ENCODE measurements at regions not wholly inside any gene's neighbourhood (a gene's known extent, or its start where the extent isn't known, plus 50 kb on each side); places are given as distances from the start of the nearest gene placed in this dataset.

DNA sequence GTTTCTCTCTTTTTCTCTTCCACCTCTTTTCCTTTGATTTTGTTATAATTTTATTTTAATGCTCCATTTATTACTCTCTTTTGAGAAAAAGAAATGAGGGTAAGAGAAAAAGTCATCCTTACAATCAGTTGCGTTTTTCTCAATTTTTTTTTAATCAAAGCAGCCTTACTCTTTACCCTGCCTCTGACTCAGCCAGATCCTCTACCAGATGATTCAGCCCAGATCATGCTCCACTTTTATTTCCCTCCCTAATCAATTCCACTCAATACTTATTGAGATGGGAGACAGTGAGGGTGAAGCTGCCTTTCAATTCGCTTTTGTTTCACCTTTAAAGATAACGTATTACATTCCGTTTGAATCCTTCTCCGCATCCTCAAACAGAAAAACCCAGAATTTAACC, 337.9 kb downstream of the SATB2 start:
- no peak overlapping the region for H3K27ac ChIP-seq (ENCODE audit: low read depth in 1 of 3, low read length in 2 of 3)
- no peak for FAIRE-seq
- 93 to 95% (median 94%) methylated on average over 5 of the region's 5 CpGs for WGBS, 3 donors

DNA sequence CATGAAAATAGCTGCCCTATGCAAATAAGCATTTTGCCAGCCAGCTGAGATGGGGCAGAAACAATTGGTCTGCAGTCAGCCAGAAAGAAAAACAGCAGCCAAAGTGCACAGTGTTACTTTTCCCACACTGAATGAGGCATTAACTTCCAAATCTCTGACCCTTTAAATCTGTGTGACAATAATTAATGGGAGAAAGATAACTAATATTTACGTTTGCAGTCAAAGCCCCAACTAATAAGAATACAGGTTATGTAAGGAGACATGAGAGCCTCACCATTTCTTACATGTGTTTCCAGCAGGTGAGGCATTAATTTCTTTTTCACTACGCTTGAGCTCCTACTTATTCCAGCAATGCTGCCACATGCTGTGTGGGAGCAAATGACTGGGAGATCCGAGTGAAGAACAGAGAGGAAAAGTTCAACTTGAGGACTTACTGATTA, 339.0 kb downstream of the SATB2 start:
- no peak for DNase-seq
- 63 to 80% (median 66%) methylated on average over 3 of the region's 3 CpGs for WGBS, 3 donors
- FAIRE-seq, result no peak

More for the DNA sequence above, 337.9 kb downstream of the SATB2 start:
- DNase-seq, result no peak
- no peaks in the 10 kb centered on the region for H3K4me1 ChIP-seq (ENCODE audit: control insufficient read depth in 3 of 3, insufficient read depth in 2 of 3, low read depth in 1 of 3, low read length in 2 of 3)
- no peaks in the 10 kb centered on the region for H3K36me3 ChIP-seq (ENCODE audit: control insufficient read depth in 3 of 3, insufficient read depth in 2 of 3, low read depth in 1 of 3, low read length in 3 of 3)
- no peaks in the 10 kb centered on the region for H3K9me3 ChIP-seq (ENCODE audit: control insufficient read depth in 2 of 2, insufficient read depth in 1 of 2, low read depth in 1 of 2, low read length in 1 of 2)
- H3K27me3 ChIP-seq (ENCODE audit: control insufficient read depth in 3 of 3, insufficient read depth in 3 of 3, low read length in 3 of 3), result no peaks in the 10 kb centered on the region
- H3K4me3 ChIP-seq (ENCODE audit: low read depth in 1 of 3, low read length in 3 of 3), result no peak overlapping the region

DNA sequence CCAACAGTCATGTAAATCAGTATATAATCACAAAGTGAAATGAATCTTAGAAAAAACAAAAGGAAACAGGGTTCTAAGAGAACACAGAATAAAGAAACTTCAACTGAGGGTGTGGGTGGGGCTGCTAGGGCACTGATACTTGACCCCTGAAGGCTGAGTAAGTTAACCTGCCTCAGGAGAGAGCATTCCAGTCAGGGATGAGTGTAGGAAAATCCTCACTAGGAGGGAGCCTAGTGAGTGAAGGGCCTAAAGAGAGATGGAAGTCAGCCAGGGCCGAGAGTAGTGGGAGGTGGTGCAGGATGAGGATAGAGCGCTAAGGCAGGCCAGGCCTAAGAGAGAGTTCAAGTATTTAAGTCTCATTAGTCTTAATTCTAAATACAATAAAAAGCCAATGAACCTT, 342.6 kb downstream of the SATB2 start:
- Histone ChIP-seq H3K27me3 (ENCODE audit: control insufficient read depth in 3 of 3, insufficient read depth in 3 of 3, low read length in 3 of 3) (no peaks in the 10 kb centered on the region), H3K36me3 (ENCODE audit: control insufficient read depth in 3 of 3, insufficient read depth in 2 of 3, low read depth in 1 of 3, low read length in 3 of 3) (no peaks in the 10 kb centered on the region), H3K4me1 (ENCODE audit: control insufficient read depth in 3 of 3, insufficient read depth in 2 of 3, low read depth in 1 of 3, low read length in 2 of 3) (no peaks in the 10 kb centered on the region), H3K9me3 (ENCODE audit: control insufficient read depth in 2 of 2, insufficient read depth in 1 of 2, low read depth in 1 of 2, low read length in 1 of 2) (no peaks in the 10 kb centered on the region), H3K27ac (ENCODE audit: low read depth in 1 of 3, low read length in 2 of 3) (no peak overlapping the region), H3K4me3 (ENCODE audit: low read depth in 1 of 3, low read length in 3 of 3) (no peak overlapping the region)
- WGBS, 3 donors, result 81 to 88% (median 87%) methylated on average over 2 of the region's 2 CpGs
- DNase-seq (no peak), FAIRE-seq (no peak)

More for the DNA sequence above, 339.0 kb downstream of the SATB2 start:
- Histone ChIP-seq H3K27me3 (ENCODE audit: control insufficient read depth in 3 of 3, insufficient read depth in 3 of 3, low read length in 3 of 3) (no peaks in the 10 kb centered on the region), H3K4me1 (ENCODE audit: control insufficient read depth in 3 of 3, insufficient read depth in 2 of 3, low read depth in 1 of 3, low read length in 2 of 3) (no peaks in the 10 kb centered on the region), H3K4me3 (ENCODE audit: low read depth in 1 of 3, low read length in 3 of 3) (no peak overlapping the region), H3K27ac (ENCODE audit: low read depth in 1 of 3, low read length in 2 of 3) (no peak overlapping the region), H3K9me3 (ENCODE audit: control insufficient read depth in 2 of 2, insufficient read depth in 1 of 2, low read depth in 1 of 2, low read length in 1 of 2) (no peaks in the 10 kb centered on the region), H3K36me3 (ENCODE audit: control insufficient read depth in 3 of 3, insufficient read depth in 2 of 3, low read depth in 1 of 3, low read length in 3 of 3) (no peaks in the 10 kb centered on the region)

DNA sequence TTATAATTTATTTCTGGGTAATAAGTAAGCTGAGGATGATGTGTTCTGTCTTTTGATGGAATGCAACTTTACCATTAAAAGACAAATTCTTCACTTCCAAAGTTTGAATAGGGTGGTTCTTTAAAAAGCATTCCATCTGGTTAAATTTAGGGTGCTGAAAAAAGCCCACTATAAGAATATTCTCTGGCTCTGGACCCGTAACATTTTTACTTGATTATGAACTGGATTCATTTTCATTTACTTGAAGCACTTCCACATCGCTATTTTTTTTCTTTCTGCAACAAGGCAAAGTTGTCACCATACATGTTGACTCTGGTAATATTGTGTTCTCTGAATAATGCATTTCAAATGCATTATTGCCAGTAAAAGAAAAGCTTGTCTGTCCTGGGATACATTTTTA, 344.6 kb downstream of the SATB2 start:
- H3K36me3 ChIP-seq (ENCODE audit: control insufficient read depth in 3 of 3, insufficient read depth in 2 of 3, low read depth in 1 of 3, low read length in 3 of 3), result no peaks in the 10 kb centered on the region
- H3K4me3 ChIP-seq (ENCODE audit: low read depth in 1 of 3, low read length in 3 of 3), result no peak overlapping the region
- H3K27ac ChIP-seq (ENCODE audit: low read depth in 1 of 3, low read length in 2 of 3), result no peak overlapping the region
- FAIRE-seq (no peak), DNase-seq (no peak)
- 92 to 99% (median 95%) methylated on average over 2 of the region's 2 CpGs for WGBS, 3 donors
- H3K9me3 ChIP-seq (ENCODE audit: control insufficient read depth in 2 of 2, insufficient read depth in 1 of 2, low read depth in 1 of 2, low read length in 1 of 2), result no peaks in the 10 kb centered on the region
- H3K27me3 ChIP-seq (ENCODE audit: control insufficient read depth in 3 of 3, insufficient read depth in 3 of 3, low read length in 3 of 3), result no peaks in the 10 kb centered on the region
- no peaks in the 10 kb centered on the region for H3K4me1 ChIP-seq (ENCODE audit: control insufficient read depth in 3 of 3, insufficient read depth in 2 of 3, low read depth in 1 of 3, low read length in 2 of 3)

DNA sequence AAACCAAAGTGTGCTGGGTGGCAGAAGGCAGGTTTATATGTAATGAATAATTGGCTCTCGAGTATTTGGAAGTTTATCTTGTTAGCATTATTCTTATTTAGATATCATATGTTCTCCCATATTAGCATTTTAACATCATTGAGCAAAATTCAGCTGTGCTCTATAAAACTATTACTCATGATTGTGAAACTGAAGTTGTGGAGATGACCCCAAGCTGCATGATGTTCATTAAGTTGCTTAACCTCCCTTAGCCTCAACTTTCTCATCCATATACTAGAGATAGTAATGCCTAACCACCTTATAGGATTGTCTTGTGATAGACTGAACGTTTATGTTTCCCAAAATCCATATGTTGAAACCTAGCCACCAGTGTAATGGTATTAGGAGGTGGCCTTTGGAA, 346.3 kb downstream of the SATB2 start:
- Histone ChIP-seq H3K4me1 (ENCODE audit: control insufficient read depth in 3 of 3, insufficient read depth in 2 of 3, low read depth in 1 of 3, low read length in 2 of 3) (no peaks in the 10 kb centered on the region), H3K4me3 (ENCODE audit: low read depth in 1 of 3, low read length in 3 of 3) (no peak overlapping the region), H3K27ac (ENCODE audit: low read depth in 1 of 3, low read length in 2 of 3) (no peak overlapping the region), H3K9me3 (ENCODE audit: control insufficient read depth in 2 of 2, insufficient read depth in 1 of 2, low read depth in 1 of 2, low read length in 1 of 2) (no peaks in the 10 kb centered on the region), H3K36me3 (ENCODE audit: control insufficient read depth in 3 of 3, insufficient read depth in 2 of 3, low read depth in 1 of 3, low read length in 3 of 3) (no peaks in the 10 kb centered on the region), H3K27me3 (ENCODE audit: control insufficient read depth in 3 of 3, insufficient read depth in 3 of 3, low read length in 3 of 3) (no peaks in the 10 kb centered on the region)
- FAIRE-seq (no peak), DNase-seq (no peak)
- WGBS, 3 donors, result 69 to 72% (median 69%) methylated on average over 2 of the region's 2 CpGs

DNA sequence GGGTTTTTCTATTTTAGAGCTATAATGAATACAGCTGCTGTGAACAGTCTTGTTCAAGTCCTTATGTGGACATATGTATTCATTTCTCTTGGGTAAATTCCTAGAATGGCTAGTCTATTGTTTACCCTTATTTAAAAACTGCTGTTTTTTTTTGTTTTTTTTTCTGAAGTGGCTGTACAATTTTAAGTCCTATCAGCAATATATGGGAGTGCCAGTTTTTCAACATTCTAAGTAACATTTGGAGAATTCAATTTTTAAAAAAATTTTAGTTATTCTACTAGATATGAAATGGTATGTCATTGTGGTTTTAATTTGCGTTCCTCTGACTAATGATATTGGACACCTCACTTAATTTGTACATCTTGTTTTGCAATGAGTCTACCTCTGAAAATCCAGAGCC, 349.7 kb downstream of the SATB2 start:
- no peaks in the 10 kb centered on the region for H3K27me3 ChIP-seq (ENCODE audit: control insufficient read depth in 3 of 3, insufficient read depth in 3 of 3, low read length in 3 of 3)
- no peaks in the 10 kb centered on the region for H3K4me1 ChIP-seq (ENCODE audit: control insufficient read depth in 3 of 3, insufficient read depth in 2 of 3, low read depth in 1 of 3, low read length in 2 of 3)
- WGBS, 3 donors, result 88 to 91% (median 89%) methylated on average over 1 of the region's 1 CpG
- FAIRE-seq, result no peak
- no peaks in the 10 kb centered on the region for H3K9me3 ChIP-seq (ENCODE audit: control insufficient read depth in 2 of 2, insufficient read depth in 1 of 2, low read depth in 1 of 2, low read length in 1 of 2)
- H3K27ac ChIP-seq (ENCODE audit: low read depth in 1 of 3, low read length in 2 of 3), result no peak overlapping the region
- no peak for DNase-seq
- no peak overlapping the region for H3K4me3 ChIP-seq (ENCODE audit: low read depth in 1 of 3, low read length in 3 of 3)
- no peaks in the 10 kb centered on the region for H3K36me3 ChIP-seq (ENCODE audit: control insufficient read depth in 3 of 3, insufficient read depth in 2 of 3, low read depth in 1 of 3, low read length in 3 of 3)

DNA sequence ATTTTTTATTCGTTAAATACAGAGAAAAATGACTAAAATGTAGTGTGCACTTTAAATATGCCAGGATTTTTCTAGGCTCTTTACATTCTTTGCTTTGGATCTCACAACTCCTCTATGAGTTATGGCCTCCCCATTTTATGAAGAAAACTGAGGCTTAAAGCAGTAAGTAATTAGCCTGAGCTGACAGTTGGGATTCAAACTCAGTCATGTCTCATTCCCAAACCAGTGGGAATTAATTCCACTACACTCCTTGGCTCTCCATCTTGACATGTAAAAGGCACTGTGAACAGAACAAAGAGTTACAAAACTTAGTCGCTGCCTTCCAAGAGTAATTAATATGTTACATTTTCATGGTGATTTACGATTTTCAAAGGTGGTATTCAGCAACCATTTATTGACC, 351.9 kb downstream of the SATB2 start:
- Histone ChIP-seq H3K4me1 (ENCODE audit: control insufficient read depth in 3 of 3, insufficient read depth in 2 of 3, low read depth in 1 of 3, low read length in 2 of 3) (no peaks in the 10 kb centered on the region), H3K9me3 (ENCODE audit: control insufficient read depth in 2 of 2, insufficient read depth in 1 of 2, low read depth in 1 of 2, low read length in 1 of 2) (no peaks in the 10 kb centered on the region)
- FAIRE-seq, result no peak

DNA sequence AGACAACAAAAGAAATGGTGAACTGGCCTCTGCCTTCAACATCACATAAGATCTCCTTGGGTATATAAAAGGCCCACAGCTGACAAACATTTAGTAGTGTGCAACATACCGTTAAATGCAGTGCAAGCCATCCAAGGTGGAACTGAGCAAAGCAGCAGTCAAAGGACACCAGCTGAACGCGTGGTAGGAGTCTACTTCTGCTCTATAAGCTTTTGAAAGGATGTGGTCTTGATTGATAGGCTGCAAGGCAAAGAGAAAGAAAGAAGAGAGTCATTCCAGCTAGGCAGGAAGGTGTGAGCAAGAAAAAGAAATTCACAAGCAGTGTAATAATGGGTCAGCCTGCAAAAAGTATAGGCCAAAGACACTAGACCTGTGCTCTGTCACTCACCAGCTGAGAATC, 356.3 kb downstream of the SATB2 start:
- 89 to 95% (median 91%) methylated on average over 3 of the region's 3 CpGs for WGBS, 3 donors
- Histone ChIP-seq H3K27ac (ENCODE audit: low read depth in 1 of 3, low read length in 2 of 3) (no peak overlapping the region), H3K4me1 (ENCODE audit: control insufficient read depth in 3 of 3, insufficient read depth in 2 of 3, low read depth in 1 of 3, low read length in 2 of 3) (no peaks in the 10 kb centered on the region), H3K4me3 (ENCODE audit: low read depth in 1 of 3, low read length in 3 of 3) (no peak overlapping the region), H3K36me3 (ENCODE audit: control insufficient read depth in 3 of 3, insufficient read depth in 2 of 3, low read depth in 1 of 3, low read length in 3 of 3) (no peaks in the 10 kb centered on the region), H3K9me3 (ENCODE audit: control insufficient read depth in 2 of 2, insufficient read depth in 1 of 2, low read depth in 1 of 2, low read length in 1 of 2) (no peaks in the 10 kb centered on the region), H3K27me3 (ENCODE audit: control insufficient read depth in 3 of 3, insufficient read depth in 3 of 3, low read length in 3 of 3) (no peaks in the 10 kb centered on the region)
- FAIRE-seq, result no peak
- DNase-seq, result no peak

More for the DNA sequence above, 351.9 kb downstream of the SATB2 start:
- WGBS, 3 donors, result 63 to 77% (median 70%) methylated on average over 3 of the region's 3 CpGs
- DNase-seq, result no peak
- H3K27ac ChIP-seq (ENCODE audit: low read depth in 1 of 3, low read length in 2 of 3), result no peak overlapping the region
- no peaks in the 10 kb centered on the region for H3K36me3 ChIP-seq (ENCODE audit: control insufficient read depth in 3 of 3, insufficient read depth in 2 of 3, low read depth in 1 of 3, low read length in 3 of 3)
- no peaks in the 10 kb centered on the region for H3K27me3 ChIP-seq (ENCODE audit: control insufficient read depth in 3 of 3, insufficient read depth in 3 of 3, low read length in 3 of 3)
- H3K4me3 ChIP-seq (ENCODE audit: low read depth in 1 of 3, low read length in 3 of 3), result no peak overlapping the region

DNA sequence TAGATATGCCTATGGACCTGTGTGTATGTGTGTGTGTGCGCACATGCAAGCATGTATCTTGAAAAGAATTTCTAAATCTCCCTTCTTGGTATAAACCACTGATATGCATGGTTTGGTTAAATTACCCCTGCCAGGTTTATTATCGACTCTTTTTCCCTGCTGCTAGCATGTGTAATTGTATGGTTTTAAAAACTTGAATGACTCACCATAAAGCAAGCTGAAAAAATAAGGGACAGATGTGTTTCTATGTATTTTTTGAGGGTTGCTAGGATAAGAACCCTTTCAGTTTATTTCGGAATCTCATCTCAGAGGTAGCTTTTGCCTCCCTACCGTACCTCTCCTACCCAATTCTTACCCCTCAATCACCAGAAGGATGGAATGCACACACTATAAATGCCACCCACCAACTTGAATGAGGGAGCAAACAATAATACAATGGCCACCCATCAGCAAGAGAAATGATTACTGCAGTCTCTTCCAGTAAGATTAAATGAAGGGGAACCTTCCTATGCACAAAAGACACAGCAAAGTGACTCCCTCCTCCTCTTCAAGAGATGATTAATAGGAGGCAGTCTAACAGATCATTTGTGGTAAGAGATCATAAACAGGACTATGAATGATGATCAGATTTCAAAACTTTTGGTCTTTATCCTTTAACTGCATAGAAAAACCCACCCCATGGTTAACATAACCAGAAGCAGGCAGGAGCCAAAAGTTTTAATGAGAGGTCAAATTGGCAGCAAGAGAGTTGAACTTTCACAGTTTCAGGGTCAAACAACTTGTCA, 357.2 kb downstream of the SATB2 start:
- WGBS, 3 donors, result 82 to 89% (median 85%) methylated on average over 4 of the region's 4 CpGs

More for the DNA sequence above, 357.2 kb downstream of the SATB2 start:
- no peaks in the 10 kb centered on the region for H3K9me3 ChIP-seq (ENCODE audit: control insufficient read depth in 2 of 2, insufficient read depth in 1 of 2, low read depth in 1 of 2, low read length in 1 of 2)
- H3K27ac ChIP-seq (ENCODE audit: low read depth in 1 of 3, low read length in 2 of 3), result no peak overlapping the region
- H3K36me3 ChIP-seq (ENCODE audit: control insufficient read depth in 3 of 3, insufficient read depth in 2 of 3, low read depth in 1 of 3, low read length in 3 of 3), result no peaks in the 10 kb centered on the region
- no peak for FAIRE-seq
- DNase-seq, result no peak
- no peak overlapping the region for H3K4me3 ChIP-seq (ENCODE audit: low read depth in 1 of 3, low read length in 3 of 3)
- no peaks in the 10 kb centered on the region for H3K27me3 ChIP-seq (ENCODE audit: control insufficient read depth in 3 of 3, insufficient read depth in 3 of 3, low read length in 3 of 3)
- H3K4me1 ChIP-seq (ENCODE audit: control insufficient read depth in 3 of 3, insufficient read depth in 2 of 3, low read depth in 1 of 3, low read length in 2 of 3), result no peaks in the 10 kb centered on the region

All from small intestine (tissue), 7 donors.